K562 (cell line): ENCODE measurements at regions not wholly inside any gene's neighbourhood (a gene's known extent, or its start where the extent isn't known, plus 50 kb on each side); places are given as distances from the start of the nearest gene placed in this dataset.

Experiments used
- MIER1 ChIP-seq: fragments of 450-650 bp; IDR thresholded peaks from 2 replicates; pipeline ENCODE4 v1.6.1; 2016; ENCODE audit warnings: antibody characterized with exemption, mild to moderate bottlenecking, low read depth
- PTBP1 ChIP-seq: fragments of 200-400 bp; formaldehyde crosslinking; IDR thresholded peaks from 2 replicates; pipeline ENCODE4 v1.6.1; 2017; ENCODE audit warnings: low read depth, low read length
- PTRF ChIP-seq: fragments of 450-650 bp; IDR thresholded peaks from 2 replicates; pipeline ENCODE4 v1.6.1; 2016; ENCODE audit warnings: mild to moderate bottlenecking, missing genetic modification characterization, missing compliant biosample characterization
- RNF2 ChIP-seq: sonication (generic); IDR thresholded peaks from 2 replicates; pipeline ENCODE4 v1.6.1; 2016
- ZBTB40 ChIP-seq, 2 experiments: fragments of 450-650 bp in 1 of 2; sonication (generic) in 1 of 2; formaldehyde crosslinking in 1 of 2; IDR thresholded peaks; 2 replicates each; pipeline versions ENCODE4 v1.7.1 to v1.9.0; 2016 to 2022; ENCODE audit warnings: inconsistent platforms in 1 of 2, mild to moderate bottlenecking in 1 of 2, missing genetic modification reagents in 1 of 2

- TF ChIP-seq ZBTB40 (IDR thresholded peaks at IDR 0.05): no peak
- TF ChIP-seq ZBTB40 (CRISPR knock-in tag; IDR thresholded peaks at IDR 0.05): no peak
- TF ChIP-seq PTBP1: no peak
- TF ChIP-seq RNF2: no peak
- no peak for TF ChIP-seq PTRF (tag)
- TF ChIP-seq MIER1: no peak
These were observed 140.6 kb upstream of the PELI2 start (continued) for GRCh38 chr14:55977392-55978150.
